ENCODE measurements at regions not wholly inside any gene's neighbourhood (a gene's known extent, or its start where the extent isn't known, plus 50 kb on each side); places are given as distances from the start of the nearest gene placed in this dataset.

GRCh38 chr2:195057001-195057400 lies 600.0 kb upstream of the SLC39A10 start:
- TF ChIP-seq ZNF784 (CRISPR knock-in tag; IDR thresholded peaks at IDR 0.05; ENCODE audit: borderline replicate concordance) (no peak), REST (IDR thresholded peaks at IDR 0.05; ENCODE audit: borderline replicate concordance in 1 of 2, low read depth in 1 of 2, low read length in 2 of 2) (no peak)
